ENCODE measurements at regions not wholly inside any gene's neighbourhood (a gene's known extent, or its start where the extent isn't known, plus 50 kb on each side); places are given as distances from the start of the nearest gene placed in this dataset.
"Not testable (repeated sequence)": the region's sequence is repeated elsewhere in the genome, so short reads cannot be mapped to it uniquely, and the experiment has no call there.

DNA sequence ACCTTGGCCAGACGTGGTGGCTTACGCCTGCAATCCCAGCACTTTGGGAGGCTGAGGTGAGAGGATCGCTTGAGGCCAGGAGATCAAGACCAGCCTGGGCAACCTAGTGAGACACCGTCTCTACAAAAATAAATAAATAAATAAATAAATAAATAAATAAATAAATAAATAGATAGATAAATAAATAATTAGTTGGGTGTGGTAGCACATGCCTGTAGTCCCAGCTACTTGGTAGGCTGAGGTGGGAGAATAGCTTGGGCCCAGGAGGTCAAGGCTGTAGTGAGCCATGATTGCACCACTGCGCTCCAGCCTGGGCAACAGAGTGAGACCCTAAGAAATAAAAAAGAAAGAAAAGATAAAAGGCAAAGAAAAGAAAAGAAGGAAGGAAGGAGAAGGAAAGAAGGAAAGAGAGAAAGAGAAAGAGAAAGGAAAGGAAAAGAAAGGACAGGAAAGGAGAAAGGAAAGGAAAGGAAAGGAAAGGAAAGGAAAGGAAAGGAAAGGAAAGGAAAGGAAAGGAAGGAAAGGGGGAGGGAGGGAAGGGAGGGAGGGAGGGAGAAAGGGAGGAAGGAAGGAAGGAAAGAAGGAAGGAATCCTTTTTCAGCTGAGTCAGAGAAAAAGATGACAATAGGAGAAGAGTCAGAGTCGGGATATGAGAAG, 404.8 kb downstream of the TSHZ3 start:
- not testable (repeated sequence) for DNase-seq (ENCODE audit: low spot score)

DNA sequence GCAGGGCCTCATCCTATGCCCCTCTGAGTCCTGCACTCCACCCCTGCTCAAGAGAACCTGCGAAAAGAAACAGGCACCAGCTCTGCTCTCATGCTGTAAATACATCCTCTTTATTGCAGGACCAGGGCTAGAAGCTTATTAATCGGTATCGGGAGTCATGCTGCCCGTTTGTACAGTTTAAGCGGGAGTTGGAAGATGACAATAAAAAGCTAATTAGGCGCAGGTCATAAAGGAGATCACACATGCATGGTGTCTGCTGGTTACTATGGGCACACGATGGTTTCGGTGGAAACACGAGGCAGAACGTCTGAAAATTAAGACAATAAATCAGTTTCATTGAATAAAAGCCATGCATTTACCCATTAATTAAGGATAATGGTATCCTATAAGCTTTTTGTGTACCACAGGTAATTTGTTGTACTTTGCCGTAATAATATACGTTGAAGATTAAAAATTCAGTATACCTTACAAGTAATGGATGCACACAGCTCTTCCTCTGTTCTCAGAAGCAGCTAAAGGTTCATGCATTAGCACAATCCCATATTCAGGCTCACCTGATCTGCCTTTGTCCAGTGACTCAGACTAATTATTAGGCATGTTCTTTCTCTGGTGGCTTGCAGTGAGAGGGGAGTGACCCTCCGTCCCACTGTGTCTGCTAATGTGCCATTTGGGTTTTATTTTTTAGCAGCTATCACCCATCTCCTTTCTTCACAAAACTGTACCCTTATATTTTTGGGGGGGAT, 406.0 kb downstream of the TSHZ3 start:
- DNase-seq (ENCODE audit: low spot score): no peak

DNA sequence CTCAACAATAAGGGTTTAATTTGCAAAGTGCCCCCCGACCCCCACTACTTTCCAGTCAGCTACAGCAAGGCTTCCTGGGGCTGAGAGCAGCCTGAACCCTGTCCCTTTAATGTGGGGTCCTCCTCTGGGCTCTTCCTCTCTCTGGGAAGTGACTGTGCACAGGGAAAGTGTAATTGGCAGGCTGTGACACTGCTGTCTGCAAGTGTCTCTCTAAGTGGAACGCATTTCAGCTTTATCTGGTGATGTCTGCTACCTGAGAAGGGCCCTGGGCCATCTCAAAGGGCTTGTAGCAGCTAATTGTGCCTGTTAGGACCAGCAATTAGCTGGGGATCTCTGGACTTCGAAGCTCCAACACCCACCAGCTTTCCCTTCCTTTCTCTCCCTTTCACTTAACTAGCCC, 406.6 kb downstream of the TSHZ3 start:
- DNase-seq (ENCODE audit: low spot score): no peak

DNA sequence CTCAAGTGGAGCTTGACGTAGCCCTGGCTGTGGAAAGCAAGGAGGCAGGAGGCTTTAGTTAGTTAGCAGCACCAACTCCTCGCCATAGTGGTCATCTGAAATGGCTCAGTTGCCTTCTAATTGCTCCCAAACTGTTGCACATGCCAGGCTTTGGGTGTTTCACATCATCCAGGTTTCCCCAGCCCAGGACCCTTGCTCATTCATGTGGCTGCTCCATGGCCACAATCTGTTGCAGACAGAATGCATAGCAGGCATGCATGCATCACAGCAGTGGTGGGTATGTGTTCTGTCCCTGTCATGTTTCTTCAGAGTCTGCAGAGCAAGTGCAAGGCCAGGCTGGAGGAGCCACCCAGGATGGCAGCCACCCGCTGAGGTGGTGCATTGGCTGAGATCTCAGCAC, 407.6 kb downstream of the TSHZ3 start:
- DNase-seq (ENCODE audit: low spot score): no peak

DNA sequence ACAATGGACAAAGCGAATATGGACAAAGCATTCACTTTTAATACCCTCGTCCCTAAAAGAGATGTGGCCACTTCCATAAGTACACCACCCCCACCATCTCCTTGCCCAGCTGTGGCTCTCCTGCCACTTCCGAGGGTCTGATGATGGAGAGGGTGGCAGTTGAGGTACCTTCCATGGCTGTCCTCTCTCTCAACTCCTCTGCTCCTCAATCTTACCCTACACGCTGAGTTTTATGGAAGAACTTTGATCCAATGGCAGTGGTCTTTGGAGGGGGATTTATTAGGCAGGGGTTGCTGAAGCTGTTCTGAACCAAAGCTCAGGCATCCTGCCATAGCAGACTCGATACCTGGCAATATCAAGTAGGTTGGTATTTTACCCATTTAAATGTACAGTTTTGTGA, 413.0 kb downstream of the TSHZ3 start:
- no peak for DNase-seq (ENCODE audit: low spot score)

DNA sequence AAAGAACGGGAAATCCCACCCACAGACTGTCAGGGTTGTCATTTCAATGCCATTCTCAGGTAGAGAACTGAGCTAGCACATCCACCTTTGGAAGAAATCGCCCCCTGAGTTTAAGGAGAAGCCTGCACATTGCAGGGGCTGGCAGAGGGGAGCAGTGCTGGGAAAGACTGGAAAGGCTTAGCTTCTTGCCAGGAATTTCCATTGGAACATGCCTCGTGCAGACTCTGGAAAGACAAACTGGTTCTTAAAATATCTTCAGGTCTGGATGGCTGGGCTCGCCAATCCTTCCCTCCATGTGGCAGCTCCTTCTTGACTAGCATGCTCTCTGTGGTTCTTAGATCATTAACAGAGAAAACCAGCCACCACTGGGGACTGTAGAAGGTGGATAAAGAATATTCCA, 414.1 kb downstream of the TSHZ3 start:
- DNase-seq (ENCODE audit: low spot score): no peak

DNA sequence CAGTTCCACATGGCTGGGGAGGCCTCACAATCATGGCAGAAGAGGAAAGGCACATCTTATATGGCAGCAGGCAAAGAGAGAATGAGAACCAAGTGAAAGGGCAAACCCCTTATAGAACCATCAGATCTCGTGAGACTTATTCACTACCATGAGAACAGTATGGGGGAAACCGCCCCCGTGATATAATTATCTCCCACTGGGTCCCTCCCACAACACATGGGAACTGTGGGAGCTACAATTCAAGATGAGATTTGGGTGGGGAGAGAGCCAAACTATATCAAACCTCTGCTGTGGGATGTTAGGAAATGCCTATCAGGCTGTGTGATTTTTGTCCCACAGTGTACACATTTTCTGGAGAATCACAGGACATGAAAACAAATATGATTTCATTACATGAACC, 415.8 kb downstream of the TSHZ3 start:
- DNase-seq (ENCODE audit: low spot score): not testable (repeated sequence)

DNA sequence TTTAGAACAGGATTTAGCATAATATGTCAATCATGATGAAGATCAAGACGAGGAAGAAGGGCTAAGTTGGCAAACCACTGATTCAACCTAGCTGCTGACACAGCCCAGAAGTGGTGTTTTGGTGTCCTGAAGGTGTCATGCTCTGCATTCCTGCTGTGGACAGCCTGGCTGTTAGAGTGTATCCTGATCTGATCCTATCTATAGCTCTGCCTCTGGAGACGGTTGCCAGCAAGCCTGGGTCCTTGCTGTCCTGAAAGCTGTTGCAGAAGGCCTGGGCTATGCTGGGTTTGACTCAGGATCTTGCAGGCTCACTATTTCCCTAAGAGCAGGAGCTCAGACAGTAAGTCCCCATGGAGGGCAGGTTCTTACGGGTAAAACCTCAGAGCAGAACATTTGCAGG, 416.4 kb downstream of the TSHZ3 start:
- no peak for DNase-seq (ENCODE audit: low spot score)

DNA sequence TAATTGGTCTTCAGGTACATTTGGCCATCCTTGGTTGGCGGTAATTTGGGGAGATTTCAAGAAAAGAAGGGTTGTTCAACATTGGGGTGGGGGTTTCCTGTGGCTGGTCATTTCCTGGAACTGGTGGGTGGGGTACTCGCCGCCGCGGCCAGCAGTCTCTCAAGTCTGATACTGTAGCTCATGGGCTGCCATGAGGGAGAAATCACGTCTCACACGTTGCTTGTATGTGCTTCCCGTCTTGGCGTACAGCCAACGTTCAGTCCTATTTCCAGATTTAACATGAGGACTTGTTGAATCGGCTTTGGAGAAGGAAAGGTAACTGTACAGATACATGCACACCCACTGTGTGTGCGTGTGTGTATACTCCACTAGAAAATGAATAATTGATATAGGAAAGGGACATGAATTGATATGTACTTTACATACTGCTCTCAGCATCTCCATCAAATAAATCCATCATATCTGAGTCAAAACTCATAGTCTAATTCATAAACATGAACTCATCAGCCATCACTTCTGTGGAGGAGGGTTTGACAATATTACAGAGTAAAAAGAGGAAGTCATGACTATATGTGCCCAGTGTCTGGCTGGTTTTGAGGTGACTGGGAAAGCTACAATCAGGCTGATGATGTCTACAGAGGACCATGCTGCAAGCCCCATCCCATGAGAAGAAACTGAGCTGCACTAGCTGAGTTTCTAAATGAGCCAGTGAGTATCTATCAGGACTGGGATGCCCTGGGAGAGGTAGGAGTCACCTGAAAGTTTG, 418.1 kb downstream of the TSHZ3 start:
- DNase-seq (ENCODE audit: low spot score): no peak

DNA sequence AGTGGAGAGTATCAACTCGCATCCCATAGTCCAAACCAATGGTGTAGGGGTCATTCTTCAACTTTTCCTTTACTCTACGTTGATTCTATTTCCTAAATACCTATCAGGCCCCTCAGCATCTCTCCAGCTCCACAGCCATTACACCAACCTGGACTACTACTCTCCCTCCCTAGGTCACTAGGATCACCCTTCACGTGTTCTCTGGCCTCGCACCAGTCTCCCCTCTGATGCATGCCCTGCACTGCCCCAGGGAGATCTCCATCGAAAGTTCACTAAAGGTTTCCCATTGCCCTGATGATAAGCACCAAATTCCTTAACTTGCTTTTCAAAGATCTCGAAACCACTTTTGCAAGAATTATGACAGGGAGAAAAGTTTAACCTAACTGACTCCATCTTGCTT, 421.5 kb downstream of the TSHZ3 start:
- no peak for DNase-seq (ENCODE audit: low spot score)

DNA sequence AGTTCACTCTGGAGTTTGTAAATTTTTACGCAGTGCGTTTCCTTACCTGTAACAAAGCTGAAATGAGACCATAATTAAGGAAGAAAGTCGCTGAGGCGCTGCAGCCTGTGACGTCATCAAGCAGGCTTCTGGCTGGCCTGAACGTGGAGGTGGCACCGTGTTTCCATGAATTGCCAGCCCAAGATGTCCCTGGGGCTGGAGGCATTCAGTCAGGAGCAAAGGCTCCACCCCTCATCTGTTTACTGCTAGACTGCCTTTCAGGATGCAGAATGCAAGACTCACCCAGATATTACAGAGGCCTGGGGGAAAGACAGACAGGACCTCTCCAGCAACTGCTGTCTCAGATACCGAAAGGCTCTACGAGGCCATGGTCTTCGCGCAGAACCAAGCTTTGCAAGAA, 424.6 kb downstream of the TSHZ3 start:
- DNase-seq (ENCODE audit: low spot score): no peak

DNA sequence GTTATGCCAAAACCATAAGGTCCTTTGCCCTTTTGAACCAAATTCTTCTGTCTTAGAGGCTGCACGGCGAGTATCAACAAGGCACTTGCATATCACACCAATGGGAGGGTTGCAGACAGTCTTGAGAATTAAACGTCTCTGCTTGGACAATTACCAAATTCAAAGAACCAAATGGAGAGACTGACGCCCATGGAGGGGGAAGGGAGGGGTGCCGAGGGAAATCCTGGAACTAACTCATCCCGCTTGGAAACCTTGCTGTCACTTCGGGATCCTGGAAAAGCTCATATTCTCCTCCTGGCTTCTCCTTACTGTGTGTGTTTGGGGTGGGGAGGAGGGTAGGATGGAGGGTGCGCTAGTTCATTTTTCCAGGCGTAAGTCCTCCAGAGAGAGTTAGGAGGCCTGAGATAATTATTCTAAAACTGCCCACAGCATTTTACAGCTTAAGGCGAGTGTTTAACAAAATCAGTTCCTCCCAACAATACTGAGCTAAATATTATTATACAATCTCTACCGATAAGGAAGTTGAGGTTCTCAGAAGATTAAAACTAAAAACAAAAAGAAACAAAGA, 425.1 kb downstream of the TSHZ3 start:
- no peak for DNase-seq (ENCODE audit: low spot score)

DNA sequence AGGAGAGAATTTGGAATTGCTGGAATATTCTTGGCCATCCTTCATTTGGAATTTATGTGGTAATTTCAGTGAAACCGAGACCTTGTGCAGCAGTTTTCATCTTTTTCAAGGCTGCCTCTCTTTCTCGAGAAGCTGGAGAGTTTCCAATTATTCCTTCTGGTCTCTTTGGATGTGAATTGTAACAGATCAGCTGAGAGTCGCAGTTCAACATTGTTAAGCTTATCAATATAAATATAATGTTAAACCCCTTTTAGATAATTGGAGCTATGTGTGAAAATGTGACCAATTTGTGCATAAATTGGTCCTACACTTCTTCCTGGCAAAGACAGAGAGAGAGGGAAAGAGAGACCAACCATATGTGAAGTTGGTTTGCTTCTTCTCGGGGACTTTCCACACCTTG, 425.6 kb downstream of the TSHZ3 start:
- DNase-seq (ENCODE audit: low spot score): no peak

DNA sequence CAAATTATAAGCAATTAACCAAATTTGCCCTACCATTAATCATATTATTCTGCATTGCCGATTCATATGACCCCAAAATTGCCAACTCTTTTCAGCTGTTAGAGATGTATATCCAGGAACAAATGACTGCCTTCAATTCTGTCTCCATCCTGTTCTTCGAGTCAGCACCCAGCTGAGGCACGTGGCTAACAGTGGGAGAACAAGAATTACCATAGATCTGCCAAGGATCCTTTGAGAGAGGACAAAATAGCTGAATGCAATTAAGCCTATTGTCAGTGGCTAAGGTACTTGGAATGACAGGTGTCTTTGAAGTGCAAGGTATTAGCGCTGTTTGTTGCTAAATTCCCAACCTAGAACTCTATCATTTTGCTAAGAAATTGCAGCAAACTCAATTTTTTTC, 426.1 kb downstream of the TSHZ3 start:
- no peak for DNase-seq (ENCODE audit: low spot score)

DNA sequence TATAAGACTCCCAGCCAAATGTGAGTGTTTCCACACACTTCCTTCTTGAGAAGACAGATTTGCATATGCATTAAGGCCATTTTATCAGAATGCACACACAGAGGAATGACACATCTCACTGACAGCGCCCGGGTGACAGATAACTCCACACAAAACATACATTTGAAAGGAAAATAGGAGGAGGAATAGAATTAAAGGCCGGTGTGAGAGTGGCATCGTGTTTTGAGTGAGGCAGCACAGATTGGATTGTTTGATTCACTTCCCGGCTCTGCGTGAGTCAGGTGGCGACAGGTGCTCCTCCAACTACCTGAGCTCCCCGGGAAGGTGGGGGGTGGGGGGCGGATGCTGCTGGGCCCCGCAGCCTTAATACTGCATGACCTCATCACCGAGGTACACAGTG, 429.0 kb downstream of the TSHZ3 start:
- no peak for DNase-seq (ENCODE audit: low spot score)

DNA sequence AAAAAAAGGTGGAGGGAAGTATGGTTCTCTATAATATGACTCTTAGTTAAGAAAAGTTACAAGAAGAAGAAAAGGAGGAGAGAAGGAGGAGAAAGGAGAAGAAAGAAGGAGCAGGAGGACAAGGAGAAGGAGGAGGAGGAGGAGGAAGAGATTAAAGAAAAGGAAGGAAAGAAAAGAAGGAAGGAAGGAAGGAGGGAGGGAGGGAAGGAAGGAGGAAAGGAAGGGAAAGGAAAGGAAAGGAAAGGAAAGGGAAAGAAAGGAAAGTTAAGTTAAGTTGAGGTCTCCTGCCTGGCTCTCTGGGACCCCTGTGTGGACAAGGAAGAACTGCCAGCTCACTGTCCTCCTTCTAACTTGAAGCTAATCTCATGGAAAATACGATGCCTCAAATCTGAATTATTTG, 429.5 kb downstream of the TSHZ3 start:
- DNase-seq (ENCODE audit: low spot score): no peak

DNA sequence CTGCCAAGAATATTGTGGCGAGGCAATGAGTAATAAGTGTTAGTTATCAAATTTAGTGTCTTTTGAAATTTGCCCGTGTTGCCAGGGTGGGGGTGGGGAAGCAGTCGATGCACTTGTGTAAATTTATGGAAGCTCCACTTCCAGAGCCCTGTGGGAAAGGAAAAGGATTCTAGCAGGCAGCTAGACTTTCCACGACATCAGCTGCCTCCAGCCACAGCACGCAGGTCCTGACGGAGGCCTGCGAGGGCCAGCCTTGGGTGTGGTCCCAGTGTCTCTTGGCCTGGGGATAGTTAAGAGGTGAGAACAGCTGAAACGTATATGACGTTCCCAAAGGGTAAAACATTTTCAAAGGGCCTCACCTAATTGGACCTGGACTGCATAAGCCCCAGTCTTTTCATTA, 433.0 kb downstream of the TSHZ3 start:
- DNase-seq (ENCODE audit: low spot score): no peak

DNA sequence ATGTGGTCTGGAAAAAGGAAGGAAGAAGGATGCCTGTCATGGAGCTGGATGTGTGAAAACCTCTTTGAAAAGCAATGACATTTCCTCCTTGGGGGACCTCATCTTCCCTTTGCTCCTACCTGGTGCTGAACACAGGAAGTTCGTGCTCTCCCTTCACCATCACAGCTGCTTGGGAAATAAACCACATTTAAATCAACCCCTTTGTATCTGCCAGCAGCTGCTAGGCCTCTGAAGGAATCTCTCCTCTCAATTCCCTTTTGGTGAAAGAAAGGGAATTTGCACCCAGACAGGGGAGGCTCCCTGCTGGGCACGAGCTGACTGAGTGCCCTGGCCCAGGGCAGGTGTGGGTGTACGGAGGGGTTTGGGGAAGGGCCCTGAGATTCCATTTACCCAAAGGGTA, 437.7 kb downstream of the TSHZ3 start:
- DNase-seq (ENCODE audit: low spot score): no peak

DNA sequence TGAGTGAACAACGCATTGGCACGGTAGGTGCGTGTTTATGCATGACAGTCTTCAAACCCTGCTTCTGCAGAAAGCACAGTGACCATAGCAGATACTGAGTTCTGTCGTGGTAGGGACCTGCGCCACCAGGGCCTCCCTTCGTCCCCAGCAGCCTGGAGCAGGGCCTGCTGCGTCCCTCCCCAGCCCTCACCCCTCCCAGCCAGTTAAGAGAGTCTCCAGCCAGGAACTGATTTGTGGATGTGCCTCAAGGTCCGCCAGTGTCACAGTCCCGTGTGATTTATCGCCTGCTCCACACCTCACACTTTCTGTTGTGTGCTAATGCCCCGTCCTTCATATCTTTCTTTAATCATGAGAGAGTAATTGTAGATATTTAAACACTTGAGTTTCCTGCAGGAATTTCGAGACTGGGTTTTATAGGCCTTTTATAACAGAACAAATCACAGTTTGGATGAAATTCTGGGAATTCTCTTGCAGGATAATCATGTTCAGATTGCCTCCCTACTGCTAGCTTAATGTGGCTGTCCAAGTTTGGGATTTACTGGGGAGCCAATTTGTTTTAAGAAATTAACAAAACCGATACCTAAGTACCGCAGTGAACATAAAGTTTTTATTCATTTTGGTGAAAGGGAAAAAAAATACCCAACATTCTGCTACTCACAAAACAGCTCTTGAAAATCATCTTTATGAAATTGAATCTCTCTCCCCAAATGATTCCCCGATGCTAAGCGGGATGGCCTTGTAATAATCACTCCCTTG, 438.6 kb downstream of the TSHZ3 start:
- DNase-seq (ENCODE audit: low spot score): no peak

DNA sequence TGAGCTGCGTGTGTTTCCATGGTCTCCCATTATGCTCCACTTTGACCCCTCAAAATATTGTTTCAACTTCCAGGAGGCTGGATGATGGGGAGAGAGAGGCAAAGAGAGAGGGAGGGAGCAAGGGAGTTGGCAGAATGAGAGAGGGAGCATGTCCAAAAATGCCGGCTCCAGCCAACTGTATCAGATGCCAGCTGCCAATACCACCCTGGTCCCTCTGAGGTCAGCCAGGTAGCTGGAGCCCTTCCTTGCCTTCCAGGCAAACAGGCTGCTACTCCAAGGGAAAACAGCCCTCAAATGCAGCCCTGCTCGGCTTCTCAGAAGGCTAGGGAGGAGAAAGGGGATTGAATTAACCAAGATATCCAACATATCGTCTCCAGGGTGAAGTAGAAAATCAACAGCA, 440.0 kb downstream of the TSHZ3 start:
- DNase-seq (ENCODE audit: low spot score): no peak

DNA sequence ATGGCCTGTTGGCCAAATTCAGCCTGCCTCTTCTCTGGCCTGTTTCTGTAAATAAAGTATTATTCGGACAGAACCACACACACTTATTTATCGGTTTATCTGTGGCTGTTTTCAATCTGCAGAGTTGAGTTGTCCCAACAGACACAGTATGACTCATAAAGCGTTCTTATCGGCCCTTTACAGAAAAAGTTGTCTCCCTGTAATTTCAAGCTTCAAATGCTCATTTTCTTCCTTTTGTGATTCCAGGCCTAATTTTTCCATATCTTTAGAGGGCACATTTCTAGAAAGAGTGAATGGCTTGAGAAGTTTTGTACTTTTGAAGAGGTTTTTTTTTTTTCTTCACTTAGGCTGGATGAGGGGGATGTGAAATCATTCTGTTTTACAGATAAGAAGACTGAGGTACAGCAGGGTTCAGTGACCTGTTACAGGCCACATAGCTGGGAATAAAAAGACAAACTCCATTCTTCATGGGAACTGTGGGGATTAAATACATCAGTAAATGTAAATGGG, 440.9 kb downstream of the TSHZ3 start:
- no peak for DNase-seq (ENCODE audit: low spot score)

DNA sequence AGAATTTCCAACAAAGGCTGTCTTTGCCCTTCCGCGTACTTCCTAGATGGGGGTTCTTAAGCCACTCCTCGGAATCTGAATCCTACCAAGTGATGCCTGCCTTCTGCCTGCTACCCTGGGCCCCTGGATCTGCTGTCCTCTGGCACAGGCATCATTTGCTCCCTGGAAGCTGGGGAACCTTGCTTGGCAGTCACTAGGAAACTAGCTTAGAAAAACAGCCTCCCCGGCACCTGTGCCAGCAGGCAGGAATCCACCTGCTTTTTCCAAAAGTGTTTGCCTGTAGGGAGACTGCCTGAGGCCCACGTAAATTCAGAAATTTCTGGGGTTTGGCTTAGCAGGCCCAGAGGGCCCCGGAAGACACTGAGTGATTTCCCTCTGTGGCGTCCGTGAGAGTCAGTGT, 442.4 kb downstream of the TSHZ3 start:
- no peak for DNase-seq (ENCODE audit: low spot score)

Measured in A172 (cell line).